ENCODE measurements at regions not wholly inside any gene's neighbourhood (a gene's known extent, or its start where the extent isn't known, plus 50 kb on each side); places are given as distances from the start of the nearest gene placed in this dataset.

DNA sequence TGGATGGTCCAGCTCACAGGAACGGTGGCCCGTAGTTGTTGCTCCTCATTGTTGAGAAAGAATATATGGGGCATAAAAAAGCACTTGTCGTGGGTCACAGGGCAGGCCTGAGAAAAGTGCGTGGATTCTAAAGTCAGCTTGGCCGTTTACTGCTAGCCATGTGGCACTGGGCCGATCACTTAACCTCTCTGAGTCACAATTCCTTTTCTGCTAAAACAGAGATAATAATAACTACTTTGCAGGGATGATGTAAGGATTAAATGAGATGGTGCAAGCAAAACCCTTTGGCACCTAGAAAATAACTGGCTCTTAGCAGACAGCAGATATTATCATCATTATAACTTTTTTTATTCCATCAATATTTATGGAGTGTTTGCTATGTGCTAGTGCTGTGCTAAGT, 579.7 kb downstream of the CCDC171 start:
- Histone ChIP-seq H3K27me3 (replicated peaks) (no peaks in the 10 kb centered on the region), H3K4me3 (ENCODE audit: low read depth, low read length) (no peak overlapping the region), H3K36me3 (replicated peaks) (no peaks in the 10 kb centered on the region), H3K27ac (no peak overlapping the region)
- TF ChIP-seq CTCF (IDR thresholded peaks at IDR 0.05; ENCODE audit: low read depth, low read length, missing control alignments): no peak
- peak; percentile 57 for DNase-seq
- in situ Hi-C loops (cut with HindIII; ENCODE audit: low pct_ligation_motif_present, low sequenced_read_pairs): no loop called here

- no peak for TF ChIP-seq CTCF (IDR thresholded peaks at IDR 0.05; ENCODE audit: low read depth, low read length, missing control alignments)
- in situ Hi-C loops (cut with HindIII; ENCODE audit: low pct_ligation_motif_present, low sequenced_read_pairs): no loop called here
Measured at GRCh38 chr9:16133032-16133431, 580.2 kb downstream of the CCDC171 start.

DNA sequence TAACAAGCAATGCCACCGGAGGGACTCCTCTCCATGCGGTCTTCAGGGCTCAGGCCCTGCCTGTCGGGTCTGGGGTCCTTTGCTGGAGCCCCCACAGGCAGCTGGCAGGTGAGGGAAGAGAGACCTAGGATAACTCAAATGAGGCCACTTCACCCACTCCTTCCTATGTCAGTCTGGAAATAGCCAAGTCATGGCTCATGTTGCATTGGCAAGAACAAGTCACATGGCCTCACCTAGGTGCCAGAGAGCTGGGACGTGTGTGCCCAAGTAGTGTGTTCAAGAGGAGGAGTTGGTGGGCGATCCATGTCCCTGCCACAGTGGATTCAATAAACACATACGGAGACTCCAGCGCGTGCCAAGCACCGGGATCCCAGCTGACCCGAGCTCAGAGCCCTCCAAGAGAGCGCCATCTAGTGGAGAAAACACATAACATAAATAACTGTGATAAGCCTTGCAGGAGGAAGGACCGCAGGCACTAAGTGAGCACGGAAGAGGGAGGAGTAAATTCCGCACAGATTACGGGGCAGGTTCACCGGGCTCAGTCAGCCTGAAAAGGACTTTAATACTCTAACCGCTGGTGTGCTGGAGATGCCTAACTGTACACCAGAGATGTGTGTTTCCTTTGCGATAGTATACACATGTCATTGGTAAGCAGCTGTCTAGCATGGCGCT, 580.8 kb downstream of the CCDC171 start:
- Histone ChIP-seq H3K27ac (peak overlapping the region; percentile 55), H3K36me3 (replicated peaks) (no peaks in the 10 kb centered on the region), H3K4me3 (ENCODE audit: low read depth, low read length) (no peak overlapping the region), H3K27me3 (replicated peaks) (no peaks in the 10 kb centered on the region)
- peak; percentile 73 for TF ChIP-seq CTCF (IDR thresholded peaks at IDR 0.05; ENCODE audit: low read depth, low read length, missing control alignments)
- DNase-seq: peak; percentile 78
- in situ Hi-C loops (cut with HindIII; ENCODE audit: low pct_ligation_motif_present, low sequenced_read_pairs): no loop called here

More at GRCh38 chr9:16133032-16133431, 580.2 kb downstream of the CCDC171 start:
- Histone ChIP-seq H3K27ac (no peak overlapping the region), H3K36me3 (replicated peaks) (no peaks in the 10 kb centered on the region), H3K27me3 (replicated peaks) (no peaks in the 10 kb centered on the region), H3K4me3 (ENCODE audit: low read depth, low read length) (no peak overlapping the region)
- DNase-seq: no peak

DNA sequence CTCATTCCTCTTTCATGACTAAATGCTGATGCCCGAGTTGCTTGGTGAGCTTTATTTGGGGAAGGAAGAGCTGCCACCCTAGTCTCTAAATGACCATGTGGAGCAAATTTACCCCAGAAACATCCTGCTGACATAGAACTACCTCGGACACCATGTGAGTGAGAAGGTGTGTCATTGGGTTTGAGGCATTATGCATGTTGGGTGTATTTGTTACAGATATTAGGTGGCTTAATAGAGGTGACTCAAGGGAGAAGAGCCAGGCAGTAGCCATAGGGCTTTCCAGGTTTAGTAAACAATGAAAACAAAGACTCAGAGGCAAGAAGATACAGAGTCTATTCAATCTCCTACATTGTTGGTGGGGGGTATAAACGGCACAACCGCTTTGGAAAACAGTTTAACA, 581.5 kb downstream of the CCDC171 start:
- H3K27me3 ChIP-seq (replicated peaks): no peaks in the 10 kb centered on the region
- DNase-seq: no peak
- H3K27ac ChIP-seq: peak overlapping the region; percentile 51
- H3K36me3 ChIP-seq (replicated peaks): no peaks in the 10 kb centered on the region
- H3K4me3 ChIP-seq (ENCODE audit: low read depth, low read length): no peak overlapping the region
- in situ Hi-C loops (cut with HindIII; ENCODE audit: low pct_ligation_motif_present, low sequenced_read_pairs): no loop called here
- no peak for TF ChIP-seq CTCF (IDR thresholded peaks at IDR 0.05; ENCODE audit: low read depth, low read length, missing control alignments)

DNA sequence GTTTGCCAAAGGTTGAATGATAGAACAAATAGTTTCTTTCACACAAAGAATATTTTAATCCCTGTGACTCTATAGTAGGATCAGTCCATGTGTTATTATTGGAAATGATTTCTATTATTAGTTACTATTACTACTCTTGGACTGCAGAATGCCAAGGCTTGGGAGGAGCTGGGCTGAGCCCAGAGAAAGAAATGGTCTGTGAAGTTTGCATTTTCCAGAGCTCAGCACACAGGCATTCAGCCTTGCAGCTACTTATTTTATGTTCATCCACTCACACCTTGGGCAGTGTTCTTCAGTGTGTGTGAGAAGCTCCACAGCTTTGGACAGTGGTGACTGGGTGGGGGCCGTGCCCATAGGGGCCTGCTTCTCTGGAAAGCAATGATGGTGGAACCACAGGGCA, 583.1 kb downstream of the CCDC171 start:
- H3K27me3 ChIP-seq (replicated peaks): no peaks in the 10 kb centered on the region
- no peaks in the 10 kb centered on the region for H3K36me3 ChIP-seq (replicated peaks)
- in situ Hi-C loops (cut with HindIII; ENCODE audit: low pct_ligation_motif_present, low sequenced_read_pairs): no loop called here
- H3K4me3 ChIP-seq (ENCODE audit: low read depth, low read length): no peak overlapping the region
- no peak for DNase-seq
- no peak for TF ChIP-seq CTCF (IDR thresholded peaks at IDR 0.05; ENCODE audit: low read depth, low read length, missing control alignments)
- peak overlapping the region; percentile 60 for H3K27ac ChIP-seq

- no peaks in the 10 kb centered on the region for H3K36me3 ChIP-seq (replicated peaks)
- peak overlapping the region; percentile 60 for H3K27ac ChIP-seq
- H3K4me3 ChIP-seq (ENCODE audit: low read depth, low read length): no peak overlapping the region
- no peak for DNase-seq
- in situ Hi-C loops (cut with HindIII; ENCODE audit: low pct_ligation_motif_present, low sequenced_read_pairs): no loop called here
- no peak for TF ChIP-seq CTCF (IDR thresholded peaks at IDR 0.05; ENCODE audit: low read depth, low read length, missing control alignments)
- H3K27me3 ChIP-seq (replicated peaks): no peaks in the 10 kb centered on the region
Measured at GRCh38 chr9:16136451-16136850, 583.6 kb downstream of the CCDC171 start.
